ENCODE measurements at regions not wholly inside any gene's neighbourhood (a gene's known extent, or its start where the extent isn't known, plus 50 kb on each side); places are given as distances from the start of the nearest gene placed in this dataset.

DNA sequence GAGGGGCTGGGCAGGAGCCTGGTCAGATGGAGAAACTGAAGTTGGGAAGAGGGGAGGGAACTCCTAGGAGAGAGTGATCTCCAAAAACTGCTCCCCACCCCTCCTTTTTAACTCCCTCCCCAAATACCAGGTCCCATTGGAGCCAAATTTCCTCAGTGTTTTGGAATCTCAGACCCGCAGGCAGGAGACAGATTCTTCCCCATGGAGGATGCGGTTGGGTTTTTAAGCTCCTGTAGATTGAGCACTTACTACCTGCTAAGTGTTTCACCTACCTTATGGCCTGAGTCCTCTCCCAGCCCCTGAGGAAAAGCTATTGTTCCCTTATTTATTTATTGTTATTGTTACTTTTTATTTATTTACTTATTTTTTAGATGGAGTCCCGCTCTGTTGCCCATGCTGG is 73.2 kb downstream of the CEBPB start:
- intact Hi-C loops (cut with DNase I): no loop called here

GRCh38 chr20:50264534-50265145 is 74.0 kb downstream of the CEBPB start:
- DNase-seq (no peak), ATAC-seq (no peak)
- H3K9me3 ChIP-seq: no peaks in the 10 kb centered on the region
- intact Hi-C loops (cut with DNase I): no loop called here
- H3K27me3 ChIP-seq: no peaks in the 10 kb centered on the region
- H3K4me1 ChIP-seq: peaks cover 0 to 4% (median 0%) of the 10 kb centered on the region in 4 donors
- no peak overlapping the region for H3K27ac ChIP-seq
- H3K36me3 ChIP-seq: no peaks in the 10 kb centered on the region
- TF ChIP-seq POLR2A (IDR thresholded peaks at IDR 0.05): no peak
- no peak for TF ChIP-seq CTCF (IDR thresholded peaks at IDR 0.05)
- 92% methylated on average over 4 of the region's 13 CpGs for WGBS (ENCODE audit: insufficient coverage, low coverage, low lambda C conversion rate, missing lambda C conversion rate)
- no peak overlapping the region for H3K4me3 ChIP-seq

More for the DNA sequence above, 73.2 kb downstream of the CEBPB start:
- no peaks in the 10 kb centered on the region for H3K36me3 ChIP-seq
- no peak for ATAC-seq
- no peak overlapping the region for H3K4me3 ChIP-seq
- no peaks in the 10 kb centered on the region for H3K27me3 ChIP-seq
- DNase-seq: no peak
- no peak overlapping the region for H3K27ac ChIP-seq
- no peak for TF ChIP-seq POLR2A (IDR thresholded peaks at IDR 0.05)
- TF ChIP-seq CTCF (IDR thresholded peaks at IDR 0.05): no peak
- no peaks in the 10 kb centered on the region for H3K9me3 ChIP-seq
- no CpG with 5 or more reads among the region's 3 CpGs for WGBS (ENCODE audit: insufficient coverage, low coverage, low lambda C conversion rate, missing lambda C conversion rate)
- H3K4me1 ChIP-seq: peaks cover 0 to 9% (median 0%) of the 10 kb centered on the region in 4 donors

DNA sequence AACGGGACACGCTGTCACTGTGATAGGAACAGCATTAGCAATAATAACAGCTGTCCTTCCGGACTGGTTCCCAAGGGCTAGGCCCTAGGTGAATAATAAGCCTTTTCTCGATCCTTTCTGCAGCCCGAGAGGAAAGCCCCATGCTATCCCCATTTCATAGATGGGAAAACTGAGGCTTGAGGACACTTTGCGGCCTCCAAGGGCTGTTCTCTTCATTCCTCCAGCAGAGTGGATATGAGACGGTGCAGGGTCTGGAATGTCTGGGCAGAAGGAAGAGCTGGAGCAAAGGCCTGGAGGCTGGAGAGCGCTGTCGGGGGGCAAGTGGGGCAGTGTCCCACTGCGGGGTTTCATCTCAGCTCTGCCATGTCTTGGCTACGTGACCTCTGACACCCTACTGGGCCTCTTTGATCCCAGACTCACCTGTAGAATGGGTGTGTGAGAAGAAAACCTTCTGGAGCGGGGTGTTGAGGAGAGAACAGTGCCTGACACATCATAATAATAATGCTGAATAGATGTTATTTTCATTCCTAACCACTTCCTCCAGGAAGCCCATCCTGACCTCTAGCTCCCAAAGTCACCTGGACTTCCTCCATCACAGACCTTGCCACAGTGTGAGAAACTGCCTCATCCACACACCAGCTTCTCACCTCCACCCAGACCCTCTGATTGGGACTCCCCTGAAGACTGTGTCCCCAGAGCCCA is 74.8 kb downstream of the CEBPB start:
- WGBS (ENCODE audit: insufficient coverage, low coverage, low lambda C conversion rate, missing lambda C conversion rate): 88% methylated on average over 10 of the region's 12 CpGs
- no peaks in the 10 kb centered on the region for H3K36me3 ChIP-seq
- H3K4me3 ChIP-seq: no peak overlapping the region
- TF ChIP-seq CTCF (IDR thresholded peaks at IDR 0.05): no peak
- TF ChIP-seq POLR2A (IDR thresholded peaks at IDR 0.05): no peak
- no peaks in the 10 kb centered on the region for H3K9me3 ChIP-seq
- no peak overlapping the region for H3K27ac ChIP-seq
- H3K27me3 ChIP-seq: no peaks in the 10 kb centered on the region
- DNase-seq (no peak), ATAC-seq (no peak)
- H3K4me1 ChIP-seq: no peaks in the 10 kb centered on the region
- intact Hi-C loops (cut with DNase I): no loop called here

GRCh38 chr20:50266293-50267040 is 75.8 kb downstream of the CEBPB start:
- intact Hi-C loops (cut with DNase I): no loop called here
- no peaks in the 10 kb centered on the region for H3K36me3 ChIP-seq
- no peak overlapping the region for H3K4me3 ChIP-seq
- TF ChIP-seq POLR2A (IDR thresholded peaks at IDR 0.05): no peak
- no peak for TF ChIP-seq CTCF (IDR thresholded peaks at IDR 0.05)
- peak in 1 of 4 donors; percentile 8 for ATAC-seq
- H3K27ac ChIP-seq: peak overlapping the region in 1 of 3 donors; percentile 57
- no peaks in the 10 kb centered on the region for H3K9me3 ChIP-seq
- WGBS (ENCODE audit: insufficient coverage, low coverage, low lambda C conversion rate, missing lambda C conversion rate): 100% methylated on average over 2 of the region's 10 CpGs
- no peaks in the 10 kb centered on the region for H3K27me3 ChIP-seq
- no peak for DNase-seq
- no peaks in the 10 kb centered on the region for H3K4me1 ChIP-seq

Data from right lobe of liver (tissue), 6 donors.